Mesodermal cell (in vitro differentiated cells): ENCODE measurements at regions not wholly inside any gene's neighbourhood (a gene's known extent, or its start where the extent isn't known, plus 50 kb on each side); places are given as distances from the start of the nearest gene placed in this dataset.

ENCODE experiments used
- H3K27ac ChIP-seq: 2 replicates; pipeline ENCODE4 v1.7.0; 2013; ENCODE audit warnings: mild to moderate bottlenecking, low read depth, low read length, moderate library complexity; ENCODE audit not compliant: severe bottlenecking
- H3K36me3 ChIP-seq: 2 replicates; pipeline ENCODE4 v1.7.1; 2013; ENCODE audit warnings: mild to moderate bottlenecking, low read length, moderate library complexity; ENCODE audit not compliant: control insufficient read depth, insufficient read depth
- H3K4me1 ChIP-seq: one replicate; pipeline ENCODE4 v1.7.1; 2013; ENCODE audit warnings: mild to moderate bottlenecking, low read length; ENCODE audit not compliant: insufficient read depth, control insufficient read depth, poor library complexity, severe bottlenecking
- H3K4me3 ChIP-seq: 2 replicates; pipeline ENCODE4 v1.7.0; 2013; ENCODE audit warnings: low read length, control low read depth, mild to moderate bottlenecking; ENCODE audit not compliant: insufficient read depth, poor library complexity, severe bottlenecking; ENCODE audit errors: extremely low read depth
- H3K9me3 ChIP-seq: 2 replicates; pipeline ENCODE4 v1.7.1; 2013; ENCODE audit warnings: mild to moderate bottlenecking, low read length, moderate library complexity; ENCODE audit not compliant: control insufficient read depth
- whole genome bisulfite sequencing, 2 experiments: methylation state at CpG; one replicate each; pipeline ENCODE4 v1.1.5; 2013; ENCODE audit warnings: missing lambda C conversion rate in 2 of 2; ENCODE audit not compliant: insufficient coverage in 2 of 2; 5-methylcytosine and 5-hydroxymethylcytosine counted together

GRCh38 chr14:22427771-22428231 is 161.2 kb downstream of the DAD1 start:
- H3K36me3 ChIP-seq: no peaks in the 10 kb centered on the region
- no peak overlapping the region for H3K4me3 ChIP-seq
- 78 to 81% methylated on average over 8 of the region's 9 CpGs for WGBS, 2 experiments
- H3K4me1 ChIP-seq: peaks cover 7% of the 10 kb centered on the region
- no peaks in the 10 kb centered on the region for H3K9me3 ChIP-seq
- peak overlapping the region; percentile 77 for H3K27ac ChIP-seq

GRCh38 chr14:22426711-22427110 is 162.3 kb downstream of the DAD1 start:
- WGBS, 2 experiments: 71 to 76% methylated on average over 2 to 4 of the region's 7 CpGs

GRCh38 chr14:22423958-22424357 is 165.1 kb downstream of the DAD1 start:
- 62 to 82% methylated on average over 2 of the region's 4 CpGs for WGBS, 2 experiments

More at GRCh38 chr14:22426711-22427110, 162.3 kb downstream of the DAD1 start:
- peaks cover 7% of the 10 kb centered on the region for H3K4me1 ChIP-seq
- H3K36me3 ChIP-seq: no peaks in the 10 kb centered on the region
- H3K9me3 ChIP-seq: no peaks in the 10 kb centered on the region
- no peak overlapping the region for H3K4me3 ChIP-seq
- no peak overlapping the region for H3K27ac ChIP-seq

DNA sequence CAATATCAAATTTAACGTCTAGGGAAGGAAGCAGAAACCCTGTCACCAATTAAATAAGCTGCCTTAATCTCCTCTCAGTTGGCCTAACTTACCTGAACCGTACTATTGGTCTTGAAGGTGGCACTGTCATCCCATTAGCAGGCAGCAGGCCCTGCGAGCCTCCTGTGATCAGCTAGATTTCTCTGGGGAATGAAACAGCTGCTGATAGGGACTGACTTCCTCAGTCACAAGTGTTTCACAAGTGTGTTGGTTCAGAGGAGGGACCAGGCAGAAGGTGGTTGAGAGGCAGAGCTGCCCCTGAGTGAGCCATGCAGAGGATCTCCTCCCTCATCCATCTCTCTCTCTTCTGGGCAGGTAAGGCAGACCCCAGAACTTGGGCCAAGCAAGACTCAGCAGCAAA is 166.8 kb downstream of the DAD1 start:
- Histone ChIP-seq H3K4me1 (no peaks in the 10 kb centered on the region), H3K27ac (no peak overlapping the region), H3K9me3 (no peaks in the 10 kb centered on the region), H3K4me3 (no peak overlapping the region), H3K36me3 (no peaks in the 10 kb centered on the region)
- 92 to 93% methylated on average over 3 of the region's 3 CpGs for WGBS, 2 experiments

More at GRCh38 chr14:22423958-22424357, 165.1 kb downstream of the DAD1 start:
- peaks cover 7% of the 10 kb centered on the region for H3K4me1 ChIP-seq
- H3K27ac ChIP-seq: no peak overlapping the region
- no peak overlapping the region for H3K4me3 ChIP-seq
- H3K9me3 ChIP-seq: no peaks in the 10 kb centered on the region
- H3K36me3 ChIP-seq: no peaks in the 10 kb centered on the region

DNA sequence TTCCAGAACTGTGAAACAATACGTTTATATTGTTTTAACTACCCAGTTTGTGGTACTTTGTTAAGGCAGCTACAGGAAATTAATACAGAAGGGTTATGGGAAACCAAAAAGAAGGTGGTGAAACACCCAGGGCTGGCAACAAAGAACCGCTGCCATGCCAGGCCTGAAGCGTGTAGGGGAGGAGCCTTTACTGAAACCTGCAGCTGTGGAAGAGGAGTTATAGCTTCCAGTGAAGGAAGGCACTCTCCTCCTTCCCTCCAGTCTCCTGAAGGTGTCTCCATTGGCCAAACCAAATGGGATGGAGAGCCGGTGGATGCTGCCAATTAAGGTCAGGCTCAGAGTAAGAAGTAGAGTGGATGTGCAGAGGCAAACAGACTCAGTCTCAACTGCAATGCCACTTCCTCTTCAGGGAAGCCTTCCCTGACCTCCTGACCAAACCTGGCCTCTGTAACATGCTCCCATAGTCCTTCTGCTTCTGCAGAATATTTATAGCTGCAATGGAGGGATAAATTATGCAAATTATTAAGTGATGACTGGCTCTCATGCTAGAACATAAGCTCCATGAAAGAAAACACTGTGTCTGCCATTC is 168.3 kb downstream of the DAD1 start:
- H3K4me1 ChIP-seq: no peaks in the 10 kb centered on the region
- WGBS, 2 experiments: 93 to 100% methylated on average over 2 to 3 of the region's 4 CpGs
- no peaks in the 10 kb centered on the region for H3K36me3 ChIP-seq
- no peaks in the 10 kb centered on the region for H3K9me3 ChIP-seq
- no peak overlapping the region for H3K27ac ChIP-seq
- H3K4me3 ChIP-seq: no peak overlapping the region

- 92% methylated on average over 2 of the region's 3 CpGs; no CpG with 5 or more reads in 1 of the 2 experiments for WGBS, 2 experiments
- no peaks in the 10 kb centered on the region for H3K4me1 ChIP-seq
- H3K4me3 ChIP-seq: no peak overlapping the region
- H3K9me3 ChIP-seq: no peaks in the 10 kb centered on the region
- H3K36me3 ChIP-seq: no peaks in the 10 kb centered on the region
- no peak overlapping the region for H3K27ac ChIP-seq
Observed at GRCh38 chr14:22419620-22420019, 169.4 kb downstream of the DAD1 start.

GRCh38 chr14:22418631-22419030 is 170.4 kb downstream of the DAD1 start:
- Histone ChIP-seq H3K4me1 (no peaks in the 10 kb centered on the region), H3K36me3 (no peaks in the 10 kb centered on the region), H3K4me3 (no peak overlapping the region), H3K9me3 (no peaks in the 10 kb centered on the region), H3K27ac (no peak overlapping the region)
- 56 to 79% methylated on average over 3 to 4 of the region's 5 CpGs for WGBS, 2 experiments

DNA sequence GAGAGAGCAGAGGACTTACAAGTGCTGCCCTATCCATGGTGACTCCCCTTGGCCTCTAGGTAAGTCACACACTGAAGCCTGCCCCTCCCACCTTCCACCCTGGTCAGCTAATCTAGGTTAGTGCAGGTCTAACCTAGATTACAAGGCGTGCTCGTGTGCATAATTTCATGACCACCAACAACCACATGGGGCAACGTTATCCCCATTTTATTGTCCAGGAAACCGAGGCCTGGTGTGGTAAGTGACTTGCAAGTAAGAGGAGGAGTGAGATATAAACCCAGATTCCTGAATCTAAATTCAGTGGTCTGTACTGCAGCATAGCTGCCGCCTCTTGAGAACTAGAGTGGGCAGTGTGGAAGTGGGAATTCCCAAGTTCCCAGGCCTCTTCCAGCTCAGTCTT is 171.1 kb downstream of the DAD1 start:
- Histone ChIP-seq H3K4me1 (no peaks in the 10 kb centered on the region), H3K27ac (no peak overlapping the region), H3K4me3 (no peak overlapping the region), H3K36me3 (no peaks in the 10 kb centered on the region), H3K9me3 (no peaks in the 10 kb centered on the region)
- 92 to 100% methylated on average over 1 to 2 of the region's 5 CpGs for WGBS, 2 experiments

GRCh38 chr14:22416193-22416592 is 172.8 kb downstream of the DAD1 start:
- H3K4me3 ChIP-seq: no peak overlapping the region
- H3K4me1 ChIP-seq: no peaks in the 10 kb centered on the region
- 100% methylated on average over 1 of the region's 2 CpGs; no CpG with 5 or more reads in 1 of the 2 experiments for WGBS, 2 experiments
- H3K9me3 ChIP-seq: no peaks in the 10 kb centered on the region
- no peak overlapping the region for H3K27ac ChIP-seq
- no peaks in the 10 kb centered on the region for H3K36me3 ChIP-seq

DNA sequence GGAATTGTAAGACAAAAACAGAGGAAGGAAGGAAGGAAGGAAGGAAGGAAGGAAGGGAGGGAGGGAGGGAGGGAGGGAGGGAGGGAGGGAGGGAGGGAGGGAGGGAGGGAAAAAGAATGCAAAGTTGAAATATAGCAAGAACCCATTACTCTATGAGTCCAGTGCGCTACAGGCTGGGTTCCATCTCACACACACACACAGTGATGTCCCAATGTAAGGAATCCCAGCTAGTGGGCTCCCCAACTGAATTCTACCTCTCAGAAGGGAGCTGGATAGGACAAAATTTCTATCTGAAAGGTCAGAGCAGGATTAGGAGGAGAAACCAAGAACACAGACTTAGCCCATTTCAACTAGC is 173.4 kb downstream of the DAD1 start:
- no peaks in the 10 kb centered on the region for H3K9me3 ChIP-seq
- H3K36me3 ChIP-seq: no peaks in the 10 kb centered on the region
- H3K4me1 ChIP-seq: no peaks in the 10 kb centered on the region
- WGBS, 2 experiments: no CpG with 5 or more reads among the region's 1 CpG
- no peak overlapping the region for H3K4me3 ChIP-seq
- no peak overlapping the region for H3K27ac ChIP-seq

DNA sequence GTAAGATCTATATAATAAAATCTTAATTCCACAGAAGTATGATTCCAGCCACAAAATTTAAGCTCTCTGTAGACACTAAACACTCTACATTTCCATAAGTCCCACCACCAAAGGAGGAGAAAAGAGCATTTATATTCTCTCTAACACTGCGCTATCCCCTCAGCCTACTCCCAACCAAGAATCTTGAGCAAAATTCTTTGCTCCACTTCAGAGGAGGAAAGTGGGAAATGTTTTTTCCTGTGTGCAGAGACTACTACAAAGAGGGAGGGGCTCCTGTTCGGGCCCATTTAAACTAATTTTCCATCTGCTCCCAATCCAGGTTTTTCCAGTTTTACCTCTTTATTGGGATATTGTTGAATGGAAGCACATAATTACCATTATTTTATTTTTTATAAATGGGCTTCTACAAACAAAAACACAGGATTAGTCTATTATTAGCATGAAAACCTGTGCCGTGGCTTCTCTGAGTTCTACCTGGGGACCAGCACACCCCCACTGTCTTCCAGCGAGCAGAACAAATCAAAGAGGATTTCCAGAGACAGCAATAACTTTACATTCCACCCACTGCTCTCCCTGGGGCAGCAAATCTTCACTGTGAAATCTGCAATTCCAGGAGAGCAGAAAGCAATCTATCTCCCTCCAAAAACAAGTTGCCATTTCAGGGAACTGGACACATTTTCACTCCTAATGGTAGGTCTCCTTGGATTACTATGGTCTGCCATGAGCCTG is 174.0 kb downstream of the DAD1 start:
- Histone ChIP-seq H3K36me3 (no peaks in the 10 kb centered on the region), H3K4me1 (no peaks in the 10 kb centered on the region), H3K9me3 (no peaks in the 10 kb centered on the region), H3K4me3 (no peak overlapping the region), H3K27ac (no peak overlapping the region)
- 83 to 90% methylated on average over 1 to 2 of the region's 4 CpGs for WGBS, 2 experiments
